Peyer's patch (tissue), 4 donors: ENCODE measurements at regions not wholly inside any gene's neighbourhood (a gene's known extent, or its start where the extent isn't known, plus 50 kb on each side); places are given as distances from the start of the nearest gene placed in this dataset.
"Not testable (repeated sequence)": the region's sequence is repeated elsewhere in the genome, so short reads cannot be mapped to it uniquely, and the experiment has no call there.

Experiments used
- DNase-seq, 3 donors: peaks; one replicate each; pipeline ENCODE4 v3.0.0-alpha.2; 2017 to 2019
- H3K27ac ChIP-seq, 4 donors: fragments of 200-600 bp; sonication (generic); one replicate each; pipeline ENCODE4 v1.5.1; 2016 to 2019
- H3K27me3 ChIP-seq, 2 donors: fragments of 200-600 bp; sonication (generic); one replicate each; pipeline ENCODE4 v1.5.1; 2019
- H3K36me3 ChIP-seq, 3 donors: fragments of 200-600 bp; sonication (generic); one replicate each; pipeline ENCODE4 v1.5.1; 2016 to 2019
- H3K4me1 ChIP-seq, 4 donors: fragments of 200-600 bp; sonication (generic); one replicate each; pipeline ENCODE4 v1.5.1; 2016 to 2019
- H3K4me3 ChIP-seq, 4 donors: fragments of 200-600 bp; sonication (generic); 1 replicate in 3 of 4; 2 replicates in 1 of 4; pipeline ENCODE4 v1.5.1; 2016 to 2019; ENCODE audit warnings: mild to moderate bottlenecking in 1 of 4
- H3K9me3 ChIP-seq, 4 donors: fragments of 200-600 bp; sonication (generic); one replicate each; pipeline ENCODE4 v1.5.1; 2016 to 2019; ENCODE audit warnings: mild to moderate bottlenecking in 1 of 4
- CTCF ChIP-seq, 6 experiments: fragments of 450-650 bp in 4 of 6; fragments of 200-600 bp in 2 of 6; sonication (generic) in 1 of 6; IDR thresholded peaks; one replicate each; pipeline ENCODE4 v1.5.1; 2017 to 2019; ENCODE audit warnings: antibody characterized with exemption in 6 of 6, mild to moderate bottlenecking in 3 of 6, moderate library complexity in 1 of 6
- POLR2A ChIP-seq, 2 donors: fragments of 450-650 bp; IDR thresholded peaks; one replicate each; pipeline ENCODE4 v1.5.1; 2017; ENCODE audit warnings: antibody characterized with exemption in 2 of 2, mild to moderate bottlenecking in 2 of 2, moderate library complexity in 2 of 2

GRCh38 chr10:57890691-57891090, 377.0 kb downstream of the IPMK start:
- TF ChIP-seq CTCF (IDR thresholded peaks at IDR 0.05) (no peak), POLR2A (IDR thresholded peaks at IDR 0.05) (no peak)

GRCh38 chr10:57885618-57885968, 382.1 kb downstream of the IPMK start:
- not testable (repeated sequence) for H3K27me3 ChIP-seq, H3K4me3 ChIP-seq, H3K4me1 ChIP-seq, H3K27ac ChIP-seq, H3K9me3 ChIP-seq, DNase-seq, H3K36me3 ChIP-seq

More at GRCh38 chr10:57890691-57891090, 377.0 kb downstream of the IPMK start:
- Histone ChIP-seq H3K4me1 (no peaks in the 10 kb centered on the region), H3K27ac (no peak overlapping the region), H3K36me3 (no peaks in the 10 kb centered on the region), H3K9me3 (no peaks in the 10 kb centered on the region), H3K27me3 (no peaks in the 10 kb centered on the region), H3K4me3 (no peak overlapping the region)
- no peak for DNase-seq

DNA sequence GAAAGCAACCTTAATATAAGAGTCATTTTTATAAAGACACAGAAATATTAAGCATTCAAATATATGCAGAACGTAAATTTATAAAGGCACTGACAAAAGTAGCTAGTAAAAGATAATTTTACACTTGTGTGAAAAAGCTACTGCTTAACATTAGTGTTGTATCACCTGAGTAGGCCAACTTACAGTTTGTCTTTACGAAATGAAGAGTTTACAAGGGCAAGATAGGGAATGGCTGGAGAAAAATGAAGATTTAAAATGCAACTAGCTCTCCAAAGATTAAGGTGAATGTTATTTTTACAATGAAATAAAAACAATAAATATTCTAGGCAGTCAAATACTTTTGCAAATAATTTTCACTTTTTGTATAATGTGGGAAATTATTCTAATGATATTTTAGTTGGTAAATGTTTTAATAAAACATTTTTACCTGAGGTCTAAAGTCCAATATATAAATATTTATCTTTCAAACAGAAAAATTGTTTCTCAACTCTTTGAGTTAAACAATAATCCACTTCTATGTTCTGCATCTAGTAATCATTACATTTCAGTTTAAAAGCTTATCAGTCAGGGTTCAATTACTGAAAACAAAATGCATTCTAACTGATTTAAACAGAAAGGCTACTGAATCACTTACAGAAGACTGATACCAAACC, 382.6 kb downstream of the IPMK start:
- no peaks in the 10 kb centered on the region for H3K9me3 ChIP-seq
- H3K4me3 ChIP-seq, result no peak overlapping the region
- H3K27ac ChIP-seq, result no peak overlapping the region
- no peak for TF ChIP-seq CTCF (IDR thresholded peaks at IDR 0.05)
- no peak for TF ChIP-seq POLR2A (IDR thresholded peaks at IDR 0.05)
- DNase-seq, result no peak
- no peaks in the 10 kb centered on the region for H3K4me1 ChIP-seq
- H3K27me3 ChIP-seq, result no peaks in the 10 kb centered on the region
- H3K36me3 ChIP-seq, result no peaks in the 10 kb centered on the region

- TF ChIP-seq CTCF (IDR thresholded peaks at IDR 0.05) (no peak), POLR2A (IDR thresholded peaks at IDR 0.05) (no peak)
- no peak overlapping the region for H3K27ac ChIP-seq
- no peaks in the 10 kb centered on the region for H3K4me1 ChIP-seq
- H3K36me3 ChIP-seq, result no peaks in the 10 kb centered on the region
- DNase-seq, result no peak
- H3K4me3 ChIP-seq, result no peak overlapping the region
- no peaks in the 10 kb centered on the region for H3K9me3 ChIP-seq
- no peaks in the 10 kb centered on the region for H3K27me3 ChIP-seq
These were observed 383.3 kb downstream of the IPMK start for GRCh38 chr10:57884407-57884806.

DNA sequence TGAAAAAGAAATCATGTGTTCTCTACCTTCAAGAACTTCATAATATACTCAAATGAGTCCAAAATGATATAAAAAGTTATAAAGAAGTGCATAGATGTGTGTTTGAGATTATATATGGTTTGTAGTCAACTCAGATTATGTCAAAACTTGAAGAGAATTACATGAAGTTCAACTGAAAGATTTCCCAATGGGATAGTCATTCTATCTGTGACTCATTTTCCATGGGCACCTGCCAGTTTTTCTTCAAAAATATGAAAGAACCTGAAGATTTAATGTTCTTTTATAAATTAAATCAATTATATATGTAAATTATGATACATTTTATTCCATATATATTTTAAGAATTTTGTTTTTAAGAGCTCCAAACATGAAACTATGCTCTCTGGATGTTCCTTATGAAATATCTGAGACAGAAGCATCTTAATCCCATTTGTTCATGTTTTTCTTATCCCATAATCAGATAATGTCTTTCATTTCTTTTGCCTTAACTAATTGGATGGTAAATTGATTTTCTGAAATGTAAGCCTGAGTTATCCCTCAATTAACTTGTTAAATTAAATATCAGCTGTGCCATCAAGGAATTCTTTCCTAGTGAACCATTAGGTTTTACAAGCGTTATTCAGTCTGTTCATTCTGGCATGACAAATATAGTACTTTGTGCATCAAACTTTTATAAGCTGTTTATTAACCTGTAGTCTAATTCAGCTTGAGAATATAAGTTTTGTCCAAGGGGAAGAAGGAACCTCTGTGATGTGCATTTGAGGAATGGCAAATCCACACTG, 387.1 kb downstream of the IPMK start:
- no peaks in the 10 kb centered on the region for H3K9me3 ChIP-seq
- no peak for DNase-seq
- no peaks in the 10 kb centered on the region for H3K4me1 ChIP-seq
- H3K27ac ChIP-seq, result no peak overlapping the region
- no peak overlapping the region for H3K4me3 ChIP-seq
- no peaks in the 10 kb centered on the region for H3K36me3 ChIP-seq
- no peaks in the 10 kb centered on the region for H3K27me3 ChIP-seq
- TF ChIP-seq POLR2A (IDR thresholded peaks at IDR 0.05) (no peak), CTCF (IDR thresholded peaks at IDR 0.05) (no peak)

DNA sequence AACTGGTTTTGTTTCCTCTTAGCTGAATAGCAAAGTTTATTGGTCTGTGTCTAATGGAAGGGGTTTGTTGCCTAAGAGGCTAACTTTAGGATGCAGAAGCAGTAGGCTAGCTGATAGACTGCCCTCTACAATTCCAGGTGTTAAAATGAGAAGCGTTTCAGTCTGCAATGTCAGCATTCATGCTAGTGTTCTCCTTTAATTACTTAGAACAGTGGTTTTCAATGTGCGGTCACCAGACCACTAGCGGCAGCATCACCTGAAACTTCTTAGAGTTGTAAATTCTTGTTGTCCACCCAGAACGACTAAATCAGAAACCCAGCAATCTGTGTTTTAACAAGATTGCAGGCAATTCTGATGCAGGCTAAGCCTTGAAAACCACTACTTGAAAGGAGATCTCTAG, 392.9 kb downstream of the IPMK start:
- TF ChIP-seq CTCF (IDR thresholded peaks at IDR 0.05), result no peak
- no peak for TF ChIP-seq POLR2A (IDR thresholded peaks at IDR 0.05)
- H3K4me3 ChIP-seq, result no peak overlapping the region
- DNase-seq, result no peak
- no peaks in the 10 kb centered on the region for H3K9me3 ChIP-seq
- H3K4me1 ChIP-seq, result no peaks in the 10 kb centered on the region
- no peak overlapping the region for H3K27ac ChIP-seq
- no peaks in the 10 kb centered on the region for H3K36me3 ChIP-seq
- no peaks in the 10 kb centered on the region for H3K27me3 ChIP-seq
